Fibroblast of mammary gland (primary cell): ENCODE measurements at regions not wholly inside any gene's neighbourhood (a gene's known extent, or its start where the extent isn't known, plus 50 kb on each side); places are given as distances from the start of the nearest gene placed in this dataset.

ENCODE experiments used
- DNase-seq: peaks from one replicate; pipeline ENCODE4 v3.0.0-alpha.2; 2010; ENCODE audit warnings: low read depth
- H3K4me3 ChIP-seq: 2 replicates; pipeline ENCODE4 v1.5.1; 2011; ENCODE audit warnings: low read depth, mild to moderate bottlenecking, low read length, moderate library complexity; ENCODE audit not compliant: control insufficient read depth
- CTCF ChIP-seq: conservative IDR thresholded peaks from 2 replicates; pipeline ENCODE4 v1.5.1; 2011; ENCODE audit warnings: low read depth, low read length, inconsistent platforms; ENCODE audit not compliant: control insufficient read depth, insufficient read depth

- TF ChIP-seq CTCF, result no peak
- DNase-seq, result peak; percentile 92
- no peak overlapping the region for H3K4me3 ChIP-seq
Observed at GRCh38 chr1:67889953-67890567, 56.8 kb upstream of the GNG12 start.

GRCh38 chr1:67889466-67889865 is 56.2 kb upstream of the GNG12 start:
- no peak for DNase-seq
- no peak for TF ChIP-seq CTCF
- H3K4me3 ChIP-seq, result no peak overlapping the region

GRCh38 chr1:67888216-67889106 is 55.2 kb upstream of the GNG12 start:
- DNase-seq, result no peak
- TF ChIP-seq CTCF, result no peak
- no peak overlapping the region for H3K4me3 ChIP-seq

- no peak for DNase-seq
- H3K4me3 ChIP-seq, result no peak overlapping the region
- no peak for TF ChIP-seq CTCF
Observed at GRCh38 chr1:67887146-67887545, 53.9 kb upstream of the GNG12 start.

- no peak for DNase-seq
- no peak for TF ChIP-seq CTCF
- no peak overlapping the region for H3K4me3 ChIP-seq
Observed at GRCh38 chr1:67886076-67886475, 52.8 kb upstream of the GNG12 start.

GRCh38 chr1:67883069-67883468 is 49.8 kb upstream of the GNG12 start:
- peak; percentile 95 for DNase-seq
- H3K4me3 ChIP-seq, result no peak overlapping the region
- no peak for TF ChIP-seq CTCF
